WTC11 (cell line): ENCODE measurements at regions not wholly inside any gene's neighbourhood (a gene's known extent, or its start where the extent isn't known, plus 50 kb on each side); places are given as distances from the start of the nearest gene placed in this dataset.

ENCODE experiments used
- ATAC-seq: fragments of 200-7000 bp; cut with Tn5 transposase; 2 replicates; pipeline ENCODE4 v1.10.0; 2021; ENCODE audit warnings: mild to moderate bottlenecking, moderate library complexity
- CTCF ChIA-PET: fragments of 300-600 bp; sonication (Branson Sonifier 250); formaldehyde crosslinking; loops from one replicate; lab custom pipeline; 2021; ENCODE audit warnings: antibody characterized with exemption; lab: Charles Lee
- POLR2A ChIA-PET: fragments of 350-600 bp; sonication (Branson Sonifier 250); formaldehyde crosslinking; loops from one replicate; lab custom pipeline; 2021; ENCODE audit warnings: antibody characterized with exemption; lab: Charles Lee
- DNase-seq: peaks from one replicate; pipeline ENCODE4 v3.0.0; 2021; ENCODE audit warnings: low spot score
- H3K27ac Mint-ChIP-seq: 2 replicates; pipeline ENCODE4 v1.8.0; 2021; ENCODE audit warnings: mixed read lengths
- H3K27me3 Mint-ChIP-seq: 2 replicates; pipeline ENCODE4 v1.8.0; 2021; ENCODE audit warnings: low read depth, mild to moderate bottlenecking, moderate library complexity, mixed read lengths
- H3K36me3 Mint-ChIP-seq: 2 replicates; pipeline ENCODE4 v1.8.0; 2021; ENCODE audit warnings: mixed read lengths
- H3K4me1 Mint-ChIP-seq: 2 replicates; pipeline ENCODE4 v1.8.0; 2022; ENCODE audit warnings: mixed read lengths
- H3K4me3 Mint-ChIP-seq: 2 replicates; pipeline ENCODE4 v1.8.0; 2021; ENCODE audit warnings: mild to moderate bottlenecking, moderate library complexity, mixed read lengths
- H3K9me3 Mint-ChIP-seq: 2 replicates; pipeline ENCODE4 v1.8.0; 2021; ENCODE audit warnings: mixed read lengths
- AR ChIP-seq: fragments of 250-450 bp; sonication (Bioruptor Pico); IDR thresholded peaks from 2 replicates; pipeline ENCODE4 v1.9.0; 2021; ENCODE audit warnings: mild to moderate bottlenecking
- ATF1 ChIP-seq: sonication (generic); formaldehyde crosslinking; IDR thresholded peaks from 2 replicates; pipeline ENCODE4 v1.8.1; 2023; ENCODE audit warnings: mild to moderate bottlenecking, moderate library complexity, missing genetic modification reagents
- CBFB ChIP-seq: sonication (generic); formaldehyde crosslinking; IDR thresholded peaks from 2 replicates; pipeline ENCODE4 v1.8.1; 2022; ENCODE audit warnings: mild to moderate bottlenecking, low read depth, missing genetic modification reagents
- FOXJ3 ChIP-seq: sonication (generic); formaldehyde crosslinking; IDR thresholded peaks from 2 replicates; pipeline ENCODE4 v1.9.0; 2021; ENCODE audit warnings: missing genetic modification reagents, mild to moderate bottlenecking, borderline replicate concordance
- FOXP4 ChIP-seq: sonication (generic); formaldehyde crosslinking; IDR thresholded peaks from 2 replicates; pipeline ENCODE4 v1.8.0; 2022; ENCODE audit warnings: mild to moderate bottlenecking, missing genetic modification reagents
- GABPB1 ChIP-seq: sonication (generic); formaldehyde crosslinking; IDR thresholded peaks from 2 replicates; pipeline ENCODE4 v1.8.1; 2023; ENCODE audit warnings: mild to moderate bottlenecking, missing genetic modification reagents
- IRF2 ChIP-seq: sonication (generic); formaldehyde crosslinking; IDR thresholded peaks from 2 replicates; pipeline ENCODE4 v1.8.0; 2022; ENCODE audit warnings: low read depth, missing genetic modification reagents, borderline replicate concordance
- MAX ChIP-seq: sonication (generic); formaldehyde crosslinking; IDR thresholded peaks from 2 replicates; pipeline ENCODE4 v1.8.0; 2022; ENCODE audit warnings: mild to moderate bottlenecking, missing genetic modification reagents
- NFE2L1 ChIP-seq: sonication (generic); formaldehyde crosslinking; IDR thresholded peaks from 2 replicates; pipeline ENCODE4 v1.8.1; 2023; ENCODE audit warnings: missing genetic modification reagents
- NR2C2 ChIP-seq: sonication (generic); formaldehyde crosslinking; IDR thresholded peaks from 2 replicates; pipeline ENCODE4 v1.8.0; 2022; ENCODE audit warnings: mild to moderate bottlenecking, missing genetic modification reagents
- NR3C1 ChIP-seq: sonication (generic); formaldehyde crosslinking; conservative IDR thresholded peaks from 2 replicates; pipeline ENCODE4 v1.8.1; 2023; ENCODE audit warnings: low read depth, mild to moderate bottlenecking, missing genetic modification reagents
- TEAD4 ChIP-seq: sonication (generic); formaldehyde crosslinking; IDR thresholded peaks from 2 replicates; pipeline ENCODE4 v1.8.0; 2022; ENCODE audit warnings: mild to moderate bottlenecking, missing genetic modification reagents
- USF2 ChIP-seq: sonication (generic); formaldehyde crosslinking; IDR thresholded peaks from 2 replicates; pipeline ENCODE4 v1.8.1; 2023; ENCODE audit warnings: mild to moderate bottlenecking, missing genetic modification reagents, moderate library complexity
- ZNF232 ChIP-seq: sonication (generic); formaldehyde crosslinking; IDR thresholded peaks from 2 replicates; pipeline ENCODE4 v1.8.0; 2022; ENCODE audit warnings: mild to moderate bottlenecking, missing genetic modification reagents
- ZNF512 ChIP-seq: sonication (generic); formaldehyde crosslinking; IDR thresholded peaks from 2 replicates; pipeline ENCODE4 v1.8.1; 2022; ENCODE audit warnings: missing genetic modification reagents, borderline replicate concordance
- TF ChIP-seq, protein P1 (sequence below): sonication (generic); formaldehyde crosslinking; IDR thresholded peaks from 2 replicates; pipeline ENCODE4 v1.8.0; 2022; ENCODE audit warnings: mild to moderate bottlenecking, missing genetic modification reagents
- TF ChIP-seq, protein P2 (sequence below): sonication (generic); formaldehyde crosslinking; conservative IDR thresholded peaks from 2 replicates; pipeline ENCODE4 v1.8.1; 2023; ENCODE audit warnings: mild to moderate bottlenecking, low read depth, missing genetic modification reagents, moderate library complexity

- TF ChIP-seq USF2 (CRISPR knock-in tag) (no peak), NR2C2 (CRISPR knock-in tag) (no peak), NR3C1 (CRISPR knock-in tag) (no peak), GABPB1 (no peak), ATF1 (CRISPR knock-in tag) (no peak), MAX (no peak), AR (CRISPR knock-in tag) (no peak)
These were observed 466.9 kb downstream of the FUT8 start (continued) for GRCh38 chr14:65879248-65880009.

GRCh38 chr14:65880507-65880906, 468.0 kb downstream of the FUT8 start:
- DNase-seq (no peak), ATAC-seq (no peak)
- ChIA-PET CTCF (no interaction called here), POLR2A (no interaction called here)
- TF ChIP-seq, protein P1, sequence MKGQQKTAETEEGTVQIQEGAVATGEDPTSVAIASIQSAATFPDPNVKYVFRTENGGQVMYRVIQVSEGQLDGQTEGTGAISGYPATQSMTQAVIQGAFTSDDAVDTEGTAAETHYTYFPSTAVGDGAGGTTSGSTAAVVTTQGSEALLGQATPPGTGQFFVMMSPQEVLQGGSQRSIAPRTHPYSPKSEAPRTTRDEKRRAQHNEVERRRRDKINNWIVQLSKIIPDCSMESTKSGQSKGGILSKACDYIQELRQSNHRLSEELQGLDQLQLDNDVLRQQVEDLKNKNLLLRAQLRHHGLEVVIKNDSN, result no peak
- TF ChIP-seq IRF2 (CRISPR knock-in tag) (no peak), ZNF232 (CRISPR knock-in tag) (no peak)
- Mint-ChIP-seq H3K4me1 (no peaks in the 10 kb centered on the region), H3K27ac (no peak overlapping the region), H3K36me3 (no peaks in the 10 kb centered on the region), H3K4me3 (no peak overlapping the region), H3K9me3 (peaks cover 17% of the 10 kb centered on the region), H3K27me3 (no peaks in the 10 kb centered on the region; the same call in 1 of the 2 replicates)

GRCh38 chr14:65881642-65882041, 469.1 kb downstream of the FUT8 start:
- CTCF ChIA-PET, result no interaction called here
- DNase-seq, result no peak
- no peak for ATAC-seq
- Mint-ChIP-seq H3K27ac (no peak overlapping the region), H3K27me3 (no peaks in the 10 kb centered on the region; the same call in 1 of the 2 replicates), H3K36me3 (no peaks in the 10 kb centered on the region), H3K9me3 (peaks cover 17% of the 10 kb centered on the region), H3K4me3 (no peak overlapping the region), H3K4me1 (no peaks in the 10 kb centered on the region)
- no peak for TF ChIP-seq ATF1 (CRISPR knock-in tag)
- no peak for TF ChIP-seq NR3C1 (CRISPR knock-in tag)
- no peak for TF ChIP-seq ZNF512 (CRISPR knock-in tag)
- TF ChIP-seq FOXP4 (CRISPR knock-in tag), result no peak
- TF ChIP-seq FOXJ3 (CRISPR knock-in tag), result no peak
- TF ChIP-seq TEAD4 (CRISPR knock-in tag), result no peak
- TF ChIP-seq, protein P2, sequence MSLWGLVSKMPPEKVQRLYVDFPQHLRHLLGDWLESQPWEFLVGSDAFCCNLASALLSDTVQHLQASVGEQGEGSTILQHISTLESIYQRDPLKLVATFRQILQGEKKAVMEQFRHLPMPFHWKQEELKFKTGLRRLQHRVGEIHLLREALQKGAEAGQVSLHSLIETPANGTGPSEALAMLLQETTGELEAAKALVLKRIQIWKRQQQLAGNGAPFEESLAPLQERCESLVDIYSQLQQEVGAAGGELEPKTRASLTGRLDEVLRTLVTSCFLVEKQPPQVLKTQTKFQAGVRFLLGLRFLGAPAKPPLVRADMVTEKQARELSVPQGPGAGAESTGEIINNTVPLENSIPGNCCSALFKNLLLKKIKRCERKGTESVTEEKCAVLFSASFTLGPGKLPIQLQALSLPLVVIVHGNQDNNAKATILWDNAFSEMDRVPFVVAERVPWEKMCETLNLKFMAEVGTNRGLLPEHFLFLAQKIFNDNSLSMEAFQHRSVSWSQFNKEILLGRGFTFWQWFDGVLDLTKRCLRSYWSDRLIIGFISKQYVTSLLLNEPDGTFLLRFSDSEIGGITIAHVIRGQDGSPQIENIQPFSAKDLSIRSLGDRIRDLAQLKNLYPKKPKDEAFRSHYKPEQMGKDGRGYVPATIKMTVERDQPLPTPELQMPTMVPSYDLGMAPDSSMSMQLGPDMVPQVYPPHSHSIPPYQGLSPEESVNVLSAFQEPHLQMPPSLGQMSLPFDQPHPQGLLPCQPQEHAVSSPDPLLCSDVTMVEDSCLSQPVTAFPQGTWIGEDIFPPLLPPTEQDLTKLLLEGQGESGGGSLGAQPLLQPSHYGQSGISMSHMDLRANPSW, result no peak
- TF ChIP-seq CBFB, result no peak
- no peak for TF ChIP-seq NFE2L1
- TF ChIP-seq, all 79 proteins: peak for 0
- POLR2A ChIA-PET, result no interaction called here
